ENCODE measurements at regions not wholly inside any gene's neighbourhood (a gene's known extent, or its start where the extent isn't known, plus 50 kb on each side); places are given as distances from the start of the nearest gene placed in this dataset.

- TF ChIP-seq, protein P1, sequence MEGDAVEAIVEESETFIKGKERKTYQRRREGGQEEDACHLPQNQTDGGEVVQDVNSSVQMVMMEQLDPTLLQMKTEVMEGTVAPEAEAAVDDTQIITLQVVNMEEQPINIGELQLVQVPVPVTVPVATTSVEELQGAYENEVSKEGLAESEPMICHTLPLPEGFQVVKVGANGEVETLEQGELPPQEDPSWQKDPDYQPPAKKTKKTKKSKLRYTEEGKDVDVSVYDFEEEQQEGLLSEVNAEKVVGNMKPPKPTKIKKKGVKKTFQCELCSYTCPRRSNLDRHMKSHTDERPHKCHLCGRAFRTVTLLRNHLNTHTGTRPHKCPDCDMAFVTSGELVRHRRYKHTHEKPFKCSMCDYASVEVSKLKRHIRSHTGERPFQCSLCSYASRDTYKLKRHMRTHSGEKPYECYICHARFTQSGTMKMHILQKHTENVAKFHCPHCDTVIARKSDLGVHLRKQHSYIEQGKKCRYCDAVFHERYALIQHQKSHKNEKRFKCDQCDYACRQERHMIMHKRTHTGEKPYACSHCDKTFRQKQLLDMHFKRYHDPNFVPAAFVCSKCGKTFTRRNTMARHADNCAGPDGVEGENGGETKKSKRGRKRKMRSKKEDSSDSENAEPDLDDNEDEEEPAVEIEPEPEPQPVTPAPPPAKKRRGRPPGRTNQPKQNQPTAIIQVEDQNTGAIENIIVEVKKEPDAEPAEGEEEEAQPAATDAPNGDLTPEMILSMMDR (IDR thresholded peaks at IDR 0.05) = no peak
- no peak for TF ChIP-seq POLR2A (IDR thresholded peaks at IDR 0.05)
Measured at GRCh38 chr1:47635597-47635996, 197.8 kb downstream of the FOXD2 start.

Measured in lower leg skin (tissue), 3 donors.